ENCODE measurements at regions not wholly inside any gene's neighbourhood (a gene's known extent, or its start where the extent isn't known, plus 50 kb on each side); places are given as distances from the start of the nearest gene placed in this dataset.

- TF ChIP-seq CTCF (IDR thresholded peaks at IDR 0.05; ENCODE audit: low read depth, low read length, poor library complexity, severe bottlenecking): no peak
- TF ChIP-seq EZH2phosphoT487 (IDR thresholded peaks at IDR 0.05; ENCODE audit: borderline replicate concordance, low read length): no peak
These were observed 2840.3 kb upstream of the PCDH20 start for GRCh38 chr13:64255988-64256387.
